ENCODE measurements at regions not wholly inside any gene's neighbourhood (a gene's known extent, or its start where the extent isn't known, plus 50 kb on each side); places are given as distances from the start of the nearest gene placed in this dataset.
"Not testable (repeated sequence)": the region's sequence is repeated elsewhere in the genome, so short reads cannot be mapped to it uniquely, and the experiment has no call there.

GRCh38 chr2:153420394-153420793 is 58.2 kb downstream of the RPRM start:
- Histone ChIP-seq H3K9ac (no peak overlapping the region), H3K4me1 (no peaks in the 10 kb centered on the region), H3K4me2 (no peak overlapping the region), H4K20me1 (no peaks in the 10 kb centered on the region), H3K27ac (no peak overlapping the region), H3K36me3 (no peaks in the 10 kb centered on the region), H3K4me3 (no peak overlapping the region), H3K9me3 (no peaks in the 10 kb centered on the region), H3K27me3 (no peaks in the 10 kb centered on the region)
- TF ChIP-seq Cebpa-rat (IDR thresholded peaks at IDR 0.05) = no peak

GRCh38 chr2:153417077-153417476 is 61.5 kb downstream of the RPRM start:
- H3K4me2 ChIP-seq = no peak overlapping the region
- H3K36me3 ChIP-seq = no peaks in the 10 kb centered on the region
- H3K4me3 ChIP-seq = no peak overlapping the region
- no peaks in the 10 kb centered on the region for H3K27me3 ChIP-seq
- H3K27ac ChIP-seq = no peak overlapping the region
- H3K4me1 ChIP-seq = no peaks in the 10 kb centered on the region
- TF ChIP-seq Cebpa-rat (IDR thresholded peaks at IDR 0.05) = no peak
- no peaks in the 10 kb centered on the region for H4K20me1 ChIP-seq
- no peak overlapping the region for H3K9ac ChIP-seq
- H3K9me3 ChIP-seq = no peaks in the 10 kb centered on the region

- TF ChIP-seq Cebpa-rat (IDR thresholded peaks at IDR 0.05) = no peak
- Histone ChIP-seq H4K20me1 (no peaks in the 10 kb centered on the region), H3K4me2 (no peak overlapping the region), H3K4me3 (no peak overlapping the region), H3K9ac (no peak overlapping the region), H3K27me3 (no peaks in the 10 kb centered on the region), H3K36me3 (no peaks in the 10 kb centered on the region), H3K27ac (no peak overlapping the region), H3K4me1 (no peaks in the 10 kb centered on the region), H3K9me3 (no peaks in the 10 kb centered on the region)
Measured at GRCh38 chr2:153416071-153416470, 62.5 kb downstream of the RPRM start.

- Histone ChIP-seq H3K27me3 (no peaks in the 10 kb centered on the region), H3K4me3 (no peak overlapping the region), H3K9ac (no peak overlapping the region), H3K27ac (no peak overlapping the region), H3K9me3 (no peaks in the 10 kb centered on the region), H3K4me1 (no peaks in the 10 kb centered on the region), H3K36me3 (no peaks in the 10 kb centered on the region), H4K20me1 (no peaks in the 10 kb centered on the region), H3K4me2 (no peak overlapping the region)
- TF ChIP-seq Cebpa-rat (IDR thresholded peaks at IDR 0.05) = no peak
Measured at GRCh38 chr2:153408710-153409385, 69.7 kb downstream of the RPRM start.

GRCh38 chr2:153405196-153405595 is 73.4 kb downstream of the RPRM start:
- Histone ChIP-seq H3K27ac (no peak overlapping the region), H3K4me3 (no peak overlapping the region), H4K20me1 (no peaks in the 10 kb centered on the region), H3K9me3 (no peaks in the 10 kb centered on the region), H3K36me3 (no peaks in the 10 kb centered on the region), H3K9ac (no peak overlapping the region), H3K4me2 (no peak overlapping the region), H3K4me1 (no peaks in the 10 kb centered on the region), H3K27me3 (no peaks in the 10 kb centered on the region)
- TF ChIP-seq Cebpa-rat (IDR thresholded peaks at IDR 0.05) = no peak

- no peak overlapping the region for H3K4me2 ChIP-seq
- H3K36me3 ChIP-seq = no peaks in the 10 kb centered on the region
- H3K27me3 ChIP-seq = no peaks in the 10 kb centered on the region
- no peak overlapping the region for H3K9ac ChIP-seq
- H3K4me1 ChIP-seq = no peaks in the 10 kb centered on the region
- no peak for TF ChIP-seq Cebpa-rat (IDR thresholded peaks at IDR 0.05)
- H3K27ac ChIP-seq = no peak overlapping the region
- no peak overlapping the region for H3K4me3 ChIP-seq
- H3K9me3 ChIP-seq = no peaks in the 10 kb centered on the region
- no peaks in the 10 kb centered on the region for H4K20me1 ChIP-seq
Measured at GRCh38 chr2:153404792-153405191, 73.8 kb downstream of the RPRM start.

- Histone ChIP-seq H4K20me1 (no peaks in the 10 kb centered on the region), H3K27ac (no peak overlapping the region), H3K4me2 (no peak overlapping the region), H3K36me3 (no peaks in the 10 kb centered on the region), H3K4me1 (no peaks in the 10 kb centered on the region), H3K4me3 (no peak overlapping the region), H3K9ac (no peak overlapping the region), H3K27me3 (no peaks in the 10 kb centered on the region), H3K9me3 (no peaks in the 10 kb centered on the region)
- TF ChIP-seq Cebpa-rat (IDR thresholded peaks at IDR 0.05) = no peak
Measured at GRCh38 chr2:153403940-153404339, 74.6 kb downstream of the RPRM start.

- H3K27me3 ChIP-seq, H3K27ac ChIP-seq, H3K4me2 ChIP-seq, H3K9ac ChIP-seq, H4K20me1 ChIP-seq, H3K36me3 ChIP-seq, H3K4me1 ChIP-seq, H3K4me3 ChIP-seq, H3K9me3 ChIP-seq: not testable (repeated sequence)
Measured at GRCh38 chr2:153403352-153403751, 75.2 kb downstream of the RPRM start.

GRCh38 chr2:153394686-153395085 is 83.9 kb downstream of the RPRM start:
- Histone ChIP-seq H3K9me3 (no peaks in the 10 kb centered on the region), H3K36me3 (no peaks in the 10 kb centered on the region), H3K27ac (no peak overlapping the region), H3K9ac (no peak overlapping the region), H3K4me2 (no peak overlapping the region), H4K20me1 (no peaks in the 10 kb centered on the region), H3K4me1 (no peaks in the 10 kb centered on the region), H3K4me3 (no peak overlapping the region), H3K27me3 (no peaks in the 10 kb centered on the region)
- TF ChIP-seq Cebpa-rat (IDR thresholded peaks at IDR 0.05) = no peak

- H3K4me3 ChIP-seq = no peak overlapping the region
- H3K4me1 ChIP-seq = no peaks in the 10 kb centered on the region
- no peaks in the 10 kb centered on the region for H3K27me3 ChIP-seq
- H3K4me2 ChIP-seq = no peak overlapping the region
- H3K9me3 ChIP-seq = no peaks in the 10 kb centered on the region
- H3K9ac ChIP-seq = no peak overlapping the region
- no peaks in the 10 kb centered on the region for H4K20me1 ChIP-seq
- no peaks in the 10 kb centered on the region for H3K36me3 ChIP-seq
- TF ChIP-seq Cebpa-rat (IDR thresholded peaks at IDR 0.05) = no peak
- H3K27ac ChIP-seq = no peak overlapping the region
Measured at GRCh38 chr2:153394247-153394646, 84.3 kb downstream of the RPRM start.

- no peak overlapping the region for H3K4me2 ChIP-seq
- no peaks in the 10 kb centered on the region for H3K27me3 ChIP-seq
- H3K36me3 ChIP-seq = no peaks in the 10 kb centered on the region
- no peaks in the 10 kb centered on the region for H3K4me1 ChIP-seq
- H3K4me3 ChIP-seq = no peak overlapping the region
- H3K9me3 ChIP-seq = no peaks in the 10 kb centered on the region
- no peak overlapping the region for H3K9ac ChIP-seq
- no peak for TF ChIP-seq Cebpa-rat (IDR thresholded peaks at IDR 0.05)
- H3K27ac ChIP-seq = no peak overlapping the region
- H4K20me1 ChIP-seq = no peaks in the 10 kb centered on the region
Measured at GRCh38 chr2:153393518-153393917, 85.0 kb downstream of the RPRM start.
